HT-29 (cell line): ENCODE measurements at regions not wholly inside any gene's neighbourhood (a gene's known extent, or its start where the extent isn't known, plus 50 kb on each side); places are given as distances from the start of the nearest gene placed in this dataset.

Experiments used
- DNase-seq: peaks from one replicate; pipeline ENCODE4 v3.0.0-alpha.2; 2015; ENCODE audit warnings: low spot score

- DNase-seq: no peak
Measured at GRCh38 chr21:41653954-41654491, 112.8 kb downstream of the RIPK4 start.

GRCh38 chr21:41653243-41653953 lies 113.5 kb downstream of the RIPK4 start:
- DNase-seq: no peak

GRCh38 chr21:41651830-41652229 lies 115.0 kb downstream of the RIPK4 start:
- DNase-seq: no peak

GRCh38 chr21:41651406-41651805 lies 115.4 kb downstream of the RIPK4 start:
- no peak for DNase-seq

GRCh38 chr21:41650526-41651145 lies 116.2 kb downstream of the RIPK4 start:
- DNase-seq: no peak

- no peak for DNase-seq
Measured at GRCh38 chr21:41648591-41649031, 118.2 kb downstream of the RIPK4 start.

GRCh38 chr21:41647806-41648561 lies 118.9 kb downstream of the RIPK4 start:
- no peak for DNase-seq

- DNase-seq: no peak
Measured at GRCh38 chr21:41643246-41643966, 123.4 kb downstream of the RIPK4 start.

- no peak for DNase-seq
Measured at GRCh38 chr21:41641821-41642701, 124.8 kb downstream of the RIPK4 start.

GRCh38 chr21:41641510-41641815 lies 125.4 kb downstream of the RIPK4 start:
- no peak for DNase-seq

GRCh38 chr21:41640748-41641509 lies 125.9 kb downstream of the RIPK4 start:
- no peak for DNase-seq

- no peak for DNase-seq
Measured at GRCh38 chr21:41639766-41640165, 127.1 kb downstream of the RIPK4 start.

- DNase-seq: no peak
Measured at GRCh38 chr21:41639336-41639735, 127.5 kb downstream of the RIPK4 start.

GRCh38 chr21:41638201-41638790 lies 128.6 kb downstream of the RIPK4 start:
- no peak for DNase-seq

GRCh38 chr21:41636636-41637630 lies 129.0 kb upstream of the TMPRSS2 start:
- DNase-seq: no peak

GRCh38 chr21:41635874-41636273 lies 127.9 kb upstream of the TMPRSS2 start:
- DNase-seq: no peak

- no peak for DNase-seq
Measured at GRCh38 chr21:41634858-41635257, 126.9 kb upstream of the TMPRSS2 start.

GRCh38 chr21:41634211-41634694 lies 126.3 kb upstream of the TMPRSS2 start:
- DNase-seq: peak; percentile 41
